ENCODE measurements at regions not wholly inside any gene's neighbourhood (a gene's known extent, or its start where the extent isn't known, plus 50 kb on each side); places are given as distances from the start of the nearest gene placed in this dataset.

DNA sequence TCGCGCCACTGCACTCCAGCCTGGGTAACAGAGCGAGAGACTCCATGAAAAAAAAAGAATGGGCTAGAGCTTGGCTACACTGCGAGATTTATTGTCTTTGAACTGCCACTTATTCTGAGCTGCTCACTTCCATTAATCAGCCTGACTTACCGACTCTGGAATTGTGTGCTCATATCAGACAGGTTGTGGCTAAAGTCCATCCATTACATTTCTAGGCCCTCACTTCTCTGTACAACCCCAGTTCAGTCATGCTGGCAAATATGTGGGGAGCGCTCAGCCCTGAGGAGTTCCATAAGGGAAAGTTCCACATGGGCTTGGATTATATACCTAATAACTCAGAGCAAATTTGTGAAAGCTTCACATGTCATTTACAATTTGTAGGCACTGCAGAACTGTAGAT lies 270.6 kb downstream of the TRIML1 start:
- no peak for TF ChIP-seq GATA3 (IDR thresholded peaks at IDR 0.05; ENCODE audit: low read depth, low read length)
- TF ChIP-seq GATA2 (IDR thresholded peaks at IDR 0.05; ENCODE audit: low read depth, low read length) = no peak

Measured in SH-SY5Y (cell line).